Sigmoid colon (tissue), 4 donors: ENCODE measurements at regions not wholly inside any gene's neighbourhood (a gene's known extent, or its start where the extent isn't known, plus 50 kb on each side); places are given as distances from the start of the nearest gene placed in this dataset.

ENCODE experiments used
- CTCF ChIP-seq, 4 experiments: fragments of 450-650 bp in 3 of 4; fragments of 200-600 bp in 1 of 4; IDR thresholded peaks; one replicate each; pipeline ENCODE4 v1.5.1; 2016 to 2019; ENCODE audit warnings: antibody characterized with exemption in 4 of 4, mild to moderate bottlenecking in 3 of 4, moderate library complexity in 2 of 4
- EP300 ChIP-seq, 4 donors: sonication (generic); formaldehyde crosslinking; IDR thresholded peaks; one replicate each; pipeline ENCODE4 v1.6.1; 2017; ENCODE audit warnings: antibody characterized with exemption in 4 of 4
- POLR2A ChIP-seq, 2 donors: fragments of 450-650 bp; IDR thresholded peaks; one replicate each; pipeline ENCODE4 v1.6.1; 2016; ENCODE audit warnings: antibody characterized with exemption in 2 of 2, mild to moderate bottlenecking in 2 of 2, moderate library complexity in 2 of 2
- POLR2AphosphoS5 ChIP-seq, 4 donors: sonication (generic); formaldehyde crosslinking; IDR thresholded peaks; one replicate each; pipeline ENCODE4 v1.6.1; 2017; ENCODE audit warnings: antibody characterized with exemption in 4 of 4

- no peak for TF ChIP-seq CTCF (IDR thresholded peaks at IDR 0.05)
- no peak for TF ChIP-seq POLR2A (IDR thresholded peaks at IDR 0.05)
- no peak for TF ChIP-seq POLR2AphosphoS5 (IDR thresholded peaks at IDR 0.05)
- TF ChIP-seq EP300 (IDR thresholded peaks at IDR 0.05), result no peak
Observed at GRCh38 chr2:168315331-168316072, 68.1 kb upstream of the STK39 start.
